ENCODE measurements at regions not wholly inside any gene's neighbourhood (a gene's known extent, or its start where the extent isn't known, plus 50 kb on each side); places are given as distances from the start of the nearest gene placed in this dataset.
"Not testable (repeated sequence)": the region's sequence is repeated elsewhere in the genome, so short reads cannot be mapped to it uniquely, and the experiment has no call there.

DNA sequence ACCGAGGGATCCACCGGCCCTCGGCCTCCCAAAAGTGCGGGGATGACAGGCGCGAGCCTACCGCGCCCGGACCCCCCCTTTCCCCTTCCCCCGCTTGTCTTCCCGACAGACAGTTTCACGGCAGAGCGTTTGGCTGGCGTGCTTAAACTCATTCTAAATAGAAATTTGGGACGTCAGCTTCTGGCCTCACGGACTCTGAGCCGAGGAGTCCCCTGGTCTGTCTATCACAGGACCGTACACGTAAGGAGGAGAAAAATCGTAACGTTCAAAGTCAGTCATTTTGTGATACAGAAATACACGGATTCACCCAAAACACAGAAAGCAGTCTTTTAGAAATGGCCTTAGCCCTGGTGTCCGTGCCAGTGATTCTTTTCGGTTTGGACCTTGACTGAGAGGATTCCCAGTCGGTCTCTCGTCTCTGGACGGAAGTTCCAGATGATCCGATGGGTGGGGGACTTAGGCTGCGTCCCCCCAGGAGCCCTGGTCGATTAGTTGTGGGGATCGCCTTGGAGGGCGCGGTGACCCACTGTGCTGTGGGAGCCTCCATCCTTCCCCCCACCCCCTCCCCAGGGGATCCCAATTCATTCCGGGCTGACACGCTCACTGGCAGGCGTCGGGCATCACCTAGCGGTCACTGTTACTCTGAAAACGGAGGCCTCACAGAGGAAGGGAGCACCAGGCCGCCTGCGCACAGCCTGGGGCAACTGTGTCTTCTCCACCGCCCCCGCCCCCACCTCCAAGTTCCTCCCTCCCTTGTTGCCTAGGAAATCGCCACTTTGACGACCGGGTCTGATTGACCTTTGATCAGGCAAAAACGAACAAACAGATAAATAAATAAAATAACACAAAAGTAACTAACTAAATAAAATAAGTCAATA is 2093.4 kb upstream of the TPTE start:
- not testable (repeated sequence) for H3K27ac Mint-ChIP-seq; H3K4me3 Mint-ChIP-seq; H3K36me3 Mint-ChIP-seq (ENCODE audit: low read depth); H3K4me1 Mint-ChIP-seq (ENCODE audit: low read depth); H3K27me3 Mint-ChIP-seq; H3K9me3 Mint-ChIP-seq; DNase-seq

DNA sequence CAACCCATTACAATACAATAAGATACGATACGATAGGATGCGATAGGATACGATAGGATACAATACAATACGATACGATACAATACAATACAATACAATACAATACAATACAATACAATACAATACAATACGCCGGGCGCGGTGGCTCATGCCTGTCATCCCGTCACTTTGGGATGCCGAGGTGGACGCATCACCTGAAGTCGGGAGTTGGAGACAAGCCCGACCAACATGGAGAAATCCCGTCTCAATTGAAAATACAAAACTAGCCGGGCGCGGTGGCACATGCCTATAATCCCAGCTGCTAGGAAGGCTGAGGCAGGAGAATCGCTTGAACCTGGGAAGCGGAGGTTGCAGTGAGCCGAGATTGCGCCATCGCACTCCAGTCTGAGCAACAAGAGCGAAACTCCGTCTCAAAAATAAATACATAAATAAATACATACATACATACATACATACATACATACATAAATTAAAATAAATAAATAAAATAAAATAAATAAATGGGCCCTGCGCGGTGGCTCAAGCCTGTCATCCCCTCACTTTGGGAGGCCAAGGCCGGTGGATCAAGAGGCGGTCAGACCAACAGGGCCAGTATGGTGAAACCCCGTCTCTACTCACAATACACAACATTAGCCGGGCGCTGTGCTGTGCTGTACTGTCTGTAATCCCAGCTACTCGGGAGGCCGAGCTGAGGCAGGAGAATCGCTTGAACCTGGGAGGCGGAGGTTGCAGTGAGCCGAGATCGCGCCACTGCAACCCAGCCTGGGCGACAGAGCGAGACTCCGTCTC is 2092.5 kb upstream of the TPTE start:
- not testable (repeated sequence) for H3K36me3 Mint-ChIP-seq (ENCODE audit: low read depth); DNase-seq; H3K9me3 Mint-ChIP-seq; H3K4me3 Mint-ChIP-seq; H3K4me1 Mint-ChIP-seq (ENCODE audit: low read depth); H3K27me3 Mint-ChIP-seq; H3K27ac Mint-ChIP-seq

DNA sequence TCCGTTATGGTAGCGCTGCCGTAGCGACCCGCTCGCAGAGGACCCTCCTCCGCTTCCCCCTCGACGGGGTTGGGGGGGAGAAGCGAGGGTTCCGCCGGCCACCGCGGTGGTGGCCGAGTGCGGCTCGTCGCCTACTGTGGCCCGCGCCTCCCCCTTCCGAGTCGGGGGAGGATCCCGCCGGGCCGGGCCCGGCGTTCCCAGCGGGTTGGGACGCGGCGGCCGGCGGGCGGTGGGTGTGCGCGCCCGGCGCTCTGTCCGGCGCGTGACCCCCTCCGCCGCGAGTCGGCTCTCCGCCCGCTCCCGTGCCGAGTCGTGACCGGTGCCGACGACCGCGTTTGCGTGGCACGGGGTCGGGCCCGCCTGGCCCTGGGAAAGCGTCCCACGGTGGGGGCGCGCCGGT is 2086.7 kb upstream of the TPTE start:
- H3K4me1 Mint-ChIP-seq (ENCODE audit: low read depth); H3K4me3 Mint-ChIP-seq; DNase-seq; H3K27ac Mint-ChIP-seq; H3K36me3 Mint-ChIP-seq (ENCODE audit: low read depth); H3K27me3 Mint-ChIP-seq; H3K9me3 Mint-ChIP-seq: not testable (repeated sequence)

DNA sequence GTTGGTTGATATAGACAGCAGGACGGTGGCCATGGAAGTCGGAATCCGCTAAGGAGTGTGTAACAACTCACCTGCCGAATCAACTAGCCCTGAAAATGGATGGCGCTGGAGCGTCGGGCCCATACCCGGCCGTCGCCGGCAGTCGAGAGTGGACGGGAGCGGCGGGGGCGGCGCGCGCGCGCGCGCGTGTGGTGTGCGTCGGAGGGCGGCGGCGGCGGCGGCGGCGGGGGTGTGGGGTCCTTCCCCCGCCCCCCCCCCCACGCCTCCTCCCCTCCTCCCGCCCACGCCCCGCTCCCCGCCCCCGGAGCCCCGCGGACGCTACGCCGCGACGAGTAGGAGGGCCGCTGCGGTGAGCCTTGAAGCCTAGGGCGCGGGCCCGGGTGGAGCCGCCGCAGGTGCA is 2078.3 kb upstream of the TPTE start:
- H3K9me3 Mint-ChIP-seq; DNase-seq; H3K27ac Mint-ChIP-seq; H3K27me3 Mint-ChIP-seq; H3K4me3 Mint-ChIP-seq; H3K36me3 Mint-ChIP-seq (ENCODE audit: low read depth); H3K4me1 Mint-ChIP-seq (ENCODE audit: low read depth): not testable (repeated sequence)

DNA sequence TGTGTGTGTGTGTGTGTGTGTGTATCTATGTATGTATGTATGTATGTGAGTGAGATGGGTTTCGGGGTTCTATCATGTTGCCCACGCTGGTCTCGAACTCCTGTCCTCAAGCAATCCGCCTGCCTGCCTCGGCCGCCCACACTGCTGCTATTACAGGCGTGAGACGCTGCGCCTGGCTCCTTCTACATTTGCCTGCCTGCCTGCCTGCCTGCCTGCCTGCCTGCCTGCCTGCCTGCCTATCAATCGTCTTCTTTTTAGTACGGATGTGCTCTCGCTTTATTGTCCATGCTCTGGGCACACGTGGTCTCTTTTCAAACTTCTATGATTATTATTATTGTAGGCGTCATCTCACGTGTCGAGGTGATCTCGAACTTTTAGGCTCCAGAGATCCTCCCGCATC is 2071.6 kb upstream of the TPTE start:
- H3K27me3 Mint-ChIP-seq; H3K4me3 Mint-ChIP-seq; H3K27ac Mint-ChIP-seq; H3K9me3 Mint-ChIP-seq; H3K36me3 Mint-ChIP-seq (ENCODE audit: low read depth); DNase-seq; H3K4me1 Mint-ChIP-seq (ENCODE audit: low read depth): not testable (repeated sequence)

DNA sequence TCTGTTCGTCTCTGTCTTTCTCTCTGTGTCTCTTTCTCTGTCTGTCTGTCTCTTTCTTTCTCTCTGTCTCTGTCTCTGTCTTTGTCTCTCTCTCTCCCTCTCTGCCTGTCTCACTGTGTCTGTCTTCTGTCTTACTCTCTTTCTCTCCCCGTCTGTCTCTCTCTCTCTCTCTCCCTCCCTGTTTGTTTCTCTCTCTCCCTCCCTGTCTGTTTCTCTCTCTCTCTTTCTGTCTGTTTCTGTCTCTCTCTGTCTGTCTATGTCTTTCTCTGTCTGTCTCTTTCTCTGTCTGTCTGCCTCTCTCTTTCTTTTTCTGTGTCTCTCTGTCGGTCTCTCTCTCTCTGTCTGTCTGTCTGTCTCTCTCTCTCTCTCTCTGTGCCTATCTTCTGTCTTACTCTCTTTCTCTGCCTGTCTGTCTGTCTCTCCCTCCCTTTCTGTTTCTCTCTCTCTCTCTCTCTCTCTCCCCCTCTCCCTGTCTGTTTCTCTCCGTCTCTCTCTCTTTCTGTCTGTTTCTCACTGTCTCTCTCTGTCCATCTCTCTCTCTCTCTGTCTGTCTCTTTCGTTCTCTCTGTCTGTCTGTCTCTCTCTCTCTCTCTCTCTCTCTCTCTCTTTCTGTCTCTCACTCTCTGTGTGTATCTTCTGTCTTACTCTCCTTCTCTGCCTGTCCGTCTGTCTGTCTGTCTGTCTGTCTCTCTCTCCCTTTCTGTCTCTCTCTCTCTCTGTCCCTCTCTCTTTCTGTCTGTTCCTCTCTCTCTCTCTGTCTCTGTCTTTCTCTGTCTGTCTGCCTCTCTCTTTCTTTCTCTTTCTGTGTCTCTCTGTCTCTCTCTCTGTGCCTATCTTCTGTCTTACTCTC is 2065.9 kb upstream of the TPTE start:
- not testable (repeated sequence) for H3K4me3 Mint-ChIP-seq; DNase-seq; H3K27me3 Mint-ChIP-seq; H3K27ac Mint-ChIP-seq; H3K36me3 Mint-ChIP-seq (ENCODE audit: low read depth); H3K9me3 Mint-ChIP-seq; H3K4me1 Mint-ChIP-seq (ENCODE audit: low read depth)

DNA sequence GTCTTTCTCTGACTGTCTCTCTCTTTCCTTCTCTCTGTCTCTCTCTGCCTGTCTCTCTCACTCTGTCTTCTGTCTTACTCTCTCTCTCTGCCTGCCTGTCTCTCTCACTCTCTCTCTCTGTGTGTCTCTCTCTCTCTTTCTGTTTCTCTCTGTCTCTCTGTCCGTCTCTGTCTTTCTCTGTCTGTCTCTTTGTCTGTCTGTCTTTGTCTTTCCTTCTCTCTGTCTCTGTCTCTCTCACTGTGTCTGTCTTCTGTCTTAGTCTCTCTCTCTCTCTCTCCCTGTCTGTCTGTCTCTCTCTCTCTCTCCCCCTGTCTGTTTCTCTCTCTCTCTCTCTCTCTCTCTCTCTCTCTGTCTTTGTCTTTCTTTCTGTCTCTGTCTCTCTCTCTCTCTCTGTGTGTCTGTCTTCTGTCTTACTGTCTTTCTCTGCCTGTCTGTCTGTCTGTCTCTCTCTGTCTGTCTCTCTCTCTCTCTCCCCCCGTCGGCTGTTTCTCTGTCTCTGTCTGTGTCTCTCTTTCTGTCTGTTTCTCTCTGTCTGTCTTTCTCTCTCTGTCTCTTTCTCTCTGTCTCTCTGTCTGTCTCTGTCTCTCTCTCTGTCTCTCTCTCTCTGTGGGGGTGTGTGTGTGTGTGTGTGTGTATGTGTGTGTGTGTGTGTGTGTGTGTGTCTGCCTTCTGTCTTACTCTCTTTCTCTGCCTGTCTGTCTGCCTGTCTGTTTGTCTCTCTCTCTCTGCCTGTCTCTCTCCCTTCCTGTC is 2056.8 kb upstream of the TPTE start:
- not testable (repeated sequence) for H3K36me3 Mint-ChIP-seq (ENCODE audit: low read depth); H3K27ac Mint-ChIP-seq; H3K4me1 Mint-ChIP-seq (ENCODE audit: low read depth); H3K4me3 Mint-ChIP-seq; H3K9me3 Mint-ChIP-seq; DNase-seq; H3K27me3 Mint-ChIP-seq

DNA sequence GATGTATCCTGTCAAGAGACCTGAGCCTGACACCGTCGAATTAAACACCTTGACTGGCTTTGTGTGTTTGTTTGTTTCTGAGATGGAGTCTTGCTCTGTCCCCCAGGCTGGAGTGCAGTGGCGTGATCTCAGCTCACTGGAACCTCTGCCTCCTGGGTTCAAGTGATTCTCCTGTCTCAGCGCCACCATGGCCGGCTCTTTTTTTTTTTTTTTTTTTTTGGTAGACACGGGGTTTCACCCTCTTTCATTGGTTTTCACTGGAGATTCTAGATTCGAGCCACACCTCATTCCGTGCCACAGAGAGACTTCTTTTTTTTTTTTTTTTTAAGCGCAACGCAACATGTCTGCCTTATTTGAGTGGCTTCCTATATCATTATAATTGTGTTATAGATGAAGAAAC is 2054.7 kb upstream of the TPTE start:
- H3K4me1 Mint-ChIP-seq (ENCODE audit: low read depth); H3K27ac Mint-ChIP-seq; H3K9me3 Mint-ChIP-seq; DNase-seq; H3K27me3 Mint-ChIP-seq; H3K36me3 Mint-ChIP-seq (ENCODE audit: low read depth); H3K4me3 Mint-ChIP-seq: not testable (repeated sequence)

Measured in activated T-cell treated with anti-CD3 and anti-CD28 coated beads, Interleukin-2, amount 50 U/mL, for 24 hours (primary cell).